Choroid plexus epithelial cell (primary cell): ENCODE measurements at regions not wholly inside any gene's neighbourhood (a gene's known extent, or its start where the extent isn't known, plus 50 kb on each side); places are given as distances from the start of the nearest gene placed in this dataset.
A peak's percentile ranks its signal among the peaks of the same experiment; 100 is the strongest.

Experiments
- DNase-seq: peaks from one replicate; pipeline ENCODE4 v3.0.0-alpha.2; 2010; ENCODE audit warnings: low read depth
- H3K4me3 ChIP-seq: 2 replicates; pipeline ENCODE4 v1.5.1; 2011; ENCODE audit warnings: low read depth, mild to moderate bottlenecking, control low read depth, low read length, moderate library complexity
- TF ChIP-seq, protein P1 (sequence below): conservative IDR thresholded peaks from 2 replicates; pipeline ENCODE4 v1.5.1; 2011; ENCODE audit warnings: low read depth, mild to moderate bottlenecking, control low read depth, inconsistent platforms, low read length, moderate library complexity

DNA sequence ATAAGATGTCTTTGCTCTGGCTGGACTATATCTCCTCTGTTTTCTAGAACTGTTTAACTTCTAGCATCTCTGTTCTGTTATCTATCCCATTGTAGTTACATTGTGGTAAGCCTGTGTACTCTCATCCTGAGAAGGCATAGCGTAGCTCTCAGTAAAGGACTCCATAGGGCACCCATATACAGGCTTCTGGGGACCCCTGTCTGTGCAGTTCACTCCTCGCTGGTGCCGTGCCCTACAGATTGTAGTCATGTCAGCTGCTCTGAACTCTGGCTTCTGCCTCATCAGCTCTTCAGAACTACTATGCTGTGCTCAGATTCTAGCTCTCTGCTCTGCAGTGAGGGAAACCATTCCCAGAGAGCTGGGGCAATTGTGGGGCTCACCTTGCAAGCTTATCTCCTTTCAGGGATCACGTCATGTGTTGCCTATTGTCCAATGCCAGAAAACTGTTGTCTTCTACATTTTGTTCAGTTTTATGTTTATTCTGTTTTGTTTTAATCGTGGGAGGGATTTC is 181.3 kb upstream of the USP24 start:
- TF ChIP-seq, protein P1, sequence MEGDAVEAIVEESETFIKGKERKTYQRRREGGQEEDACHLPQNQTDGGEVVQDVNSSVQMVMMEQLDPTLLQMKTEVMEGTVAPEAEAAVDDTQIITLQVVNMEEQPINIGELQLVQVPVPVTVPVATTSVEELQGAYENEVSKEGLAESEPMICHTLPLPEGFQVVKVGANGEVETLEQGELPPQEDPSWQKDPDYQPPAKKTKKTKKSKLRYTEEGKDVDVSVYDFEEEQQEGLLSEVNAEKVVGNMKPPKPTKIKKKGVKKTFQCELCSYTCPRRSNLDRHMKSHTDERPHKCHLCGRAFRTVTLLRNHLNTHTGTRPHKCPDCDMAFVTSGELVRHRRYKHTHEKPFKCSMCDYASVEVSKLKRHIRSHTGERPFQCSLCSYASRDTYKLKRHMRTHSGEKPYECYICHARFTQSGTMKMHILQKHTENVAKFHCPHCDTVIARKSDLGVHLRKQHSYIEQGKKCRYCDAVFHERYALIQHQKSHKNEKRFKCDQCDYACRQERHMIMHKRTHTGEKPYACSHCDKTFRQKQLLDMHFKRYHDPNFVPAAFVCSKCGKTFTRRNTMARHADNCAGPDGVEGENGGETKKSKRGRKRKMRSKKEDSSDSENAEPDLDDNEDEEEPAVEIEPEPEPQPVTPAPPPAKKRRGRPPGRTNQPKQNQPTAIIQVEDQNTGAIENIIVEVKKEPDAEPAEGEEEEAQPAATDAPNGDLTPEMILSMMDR: no peak
- H3K4me3 ChIP-seq: no peak overlapping the region
- DNase-seq: no peak

DNA sequence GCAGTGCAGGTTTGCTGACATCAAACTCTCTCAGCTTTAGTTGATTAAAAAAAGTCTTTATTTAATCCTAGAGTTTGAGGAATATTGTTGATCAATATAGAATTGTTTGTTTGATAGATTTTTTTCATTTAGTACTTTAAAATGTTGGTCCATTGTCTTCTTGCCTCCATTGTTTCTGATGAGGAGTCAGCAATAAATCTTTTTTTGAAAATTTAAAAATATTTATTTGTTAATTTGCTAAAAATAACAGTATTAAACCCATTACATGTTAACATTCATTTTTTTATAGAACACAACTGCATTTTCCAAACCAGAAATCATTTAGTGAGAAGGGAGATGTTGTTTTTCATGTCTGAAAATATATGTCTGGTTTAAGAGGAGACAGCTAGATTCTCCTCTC is 173.8 kb upstream of the USP24 start:
- DNase-seq: no peak

DNA sequence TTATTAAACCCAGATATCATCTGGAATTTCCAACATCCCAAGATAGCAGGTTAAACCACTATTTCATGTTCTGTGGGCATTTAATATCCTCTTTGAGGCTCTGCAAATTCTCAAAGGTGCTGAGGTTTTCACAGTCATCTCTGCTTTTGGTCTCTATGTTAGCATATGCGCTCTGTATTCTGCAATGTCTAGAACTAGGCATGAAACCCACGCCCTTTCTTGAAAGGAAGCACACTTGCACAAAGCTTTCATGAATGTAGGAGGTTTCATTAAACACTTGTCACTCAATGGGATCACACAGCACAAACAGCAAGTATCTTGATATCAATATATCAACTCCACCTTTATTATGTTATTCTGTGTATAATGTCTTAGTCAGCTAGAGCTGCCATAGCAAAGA is 172.0 kb upstream of the USP24 start:
- TF ChIP-seq, protein P1: no peak
- H3K4me3 ChIP-seq: no peak overlapping the region
- DNase-seq: no peak

More for the DNA sequence above, 173.8 kb upstream of the USP24 start:
- no peak overlapping the region for H3K4me3 ChIP-seq
- TF ChIP-seq, protein P1: no peak

DNA sequence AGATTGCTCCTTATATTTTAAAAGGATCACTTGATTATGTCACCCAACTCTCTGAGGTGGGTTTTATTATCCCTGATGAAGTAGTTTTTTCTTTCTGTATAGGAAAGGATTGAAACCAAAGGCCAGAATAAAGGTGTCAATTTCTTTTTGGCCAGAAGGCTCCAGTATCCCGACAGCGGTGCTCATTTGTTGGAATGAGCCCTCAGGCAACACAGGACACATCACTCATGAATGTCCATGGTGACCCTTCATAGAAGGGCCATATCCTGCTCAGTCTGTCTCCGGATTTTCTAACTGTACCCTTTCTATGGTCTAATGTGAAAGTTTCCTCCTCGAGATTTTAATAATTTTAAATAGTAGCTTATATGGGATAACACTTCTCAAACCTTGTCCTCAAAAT is 171.3 kb upstream of the USP24 start:
- no peak for DNase-seq
- TF ChIP-seq, protein P1: no peak

DNA sequence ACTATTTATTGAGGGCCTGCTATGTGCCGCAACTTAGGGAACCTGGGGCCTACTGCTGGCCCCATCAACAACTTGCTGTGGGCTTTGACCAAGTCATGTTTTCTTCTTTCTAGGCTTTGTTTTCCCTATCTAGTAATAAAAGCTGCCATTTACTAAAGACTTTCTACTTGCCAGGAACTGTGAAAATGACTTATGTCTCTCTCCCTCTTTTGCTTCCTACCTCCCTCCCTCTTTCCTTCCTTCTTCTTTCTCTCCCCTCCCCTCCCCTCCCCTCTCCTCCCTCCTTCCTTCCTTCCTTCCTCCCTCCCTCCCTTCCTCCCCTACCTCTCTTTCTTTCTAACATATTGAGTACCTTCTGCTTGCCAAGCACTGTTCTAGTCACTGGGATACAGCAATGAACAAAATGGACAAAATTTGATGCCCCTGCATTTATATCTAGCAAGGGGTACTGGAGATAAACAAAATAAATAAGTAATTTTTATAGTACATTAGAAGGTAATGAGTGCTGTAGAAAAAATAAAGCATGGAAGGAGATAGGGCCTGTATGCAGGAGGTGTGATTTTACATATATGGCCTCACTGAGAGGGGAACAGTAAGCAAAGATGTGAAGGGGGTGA is 170.3 kb upstream of the USP24 start:
- TF ChIP-seq, protein P1: no peak
- DNase-seq: no peak
- no peak overlapping the region for H3K4me3 ChIP-seq

More for the DNA sequence above, 171.3 kb upstream of the USP24 start:
- no peak overlapping the region for H3K4me3 ChIP-seq

DNA sequence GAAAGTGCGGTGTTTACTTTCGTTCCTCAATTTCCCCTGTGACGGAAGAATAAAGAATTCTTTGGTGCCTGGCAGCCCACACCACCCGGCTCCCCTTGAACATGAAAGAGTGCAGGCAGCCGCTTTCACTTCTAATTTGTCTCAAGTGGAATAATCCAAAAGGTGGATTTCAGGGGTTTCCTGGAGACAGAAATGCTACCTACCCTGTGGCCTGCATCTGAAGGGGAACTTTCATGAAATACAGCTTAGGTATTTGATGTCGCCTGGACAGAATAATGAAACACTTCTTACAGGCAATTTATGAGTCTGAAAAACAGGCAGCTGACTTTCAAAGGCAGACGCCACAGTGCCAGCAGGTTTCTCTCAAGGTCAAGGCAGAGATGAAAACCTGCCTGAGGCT is 169.5 kb upstream of the USP24 start:
- DNase-seq: no peak
- no peak overlapping the region for H3K4me3 ChIP-seq
- TF ChIP-seq, protein P1: no peak

DNA sequence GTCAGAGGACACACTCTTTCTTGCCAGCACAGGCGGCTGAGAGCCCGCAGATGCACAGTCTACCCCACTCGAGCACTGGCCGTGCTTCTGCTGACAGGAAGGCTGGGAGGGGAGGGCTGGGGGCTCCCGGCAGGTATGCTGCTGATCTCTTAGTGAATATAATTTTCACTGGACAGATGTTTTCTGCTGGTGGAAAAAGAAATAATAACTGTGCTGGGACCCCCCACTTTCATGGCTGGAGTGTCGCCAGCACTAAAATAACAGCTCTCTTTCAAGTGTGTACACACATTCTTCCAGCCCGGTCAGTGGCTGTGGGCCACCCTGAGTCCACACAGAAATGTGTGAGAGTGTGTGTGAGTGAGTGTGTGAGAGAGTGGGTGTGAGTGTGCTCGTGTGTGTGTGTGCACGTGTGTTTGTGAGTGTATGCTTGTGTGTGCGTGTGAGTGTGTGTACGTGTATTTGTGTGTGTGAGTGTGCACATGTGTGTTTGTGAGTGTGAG is 167.7 kb upstream of the USP24 start:
- peak; percentile 23 for DNase-seq
- TF ChIP-seq, protein P1: no peak

More for the DNA sequence above, 167.7 kb upstream of the USP24 start:
- no peak overlapping the region for H3K4me3 ChIP-seq
